Trophoblast cell (in vitro differentiated cells and primary cell): ENCODE measurements at regions not wholly inside any gene's neighbourhood (a gene's known extent, or its start where the extent isn't known, plus 50 kb on each side); places are given as distances from the start of the nearest gene placed in this dataset.

Source experiments
- DNase-seq, 2 donors: peaks; one replicate each; pipeline ENCODE4 v3.0.0-alpha.2; 2016
- H2AFZ ChIP-seq: 2 replicates; pipeline ENCODE4 v1.6.1; 2013; ENCODE audit warnings: low read length, moderate library complexity, mild to moderate bottlenecking; ENCODE audit not compliant: insufficient read depth, poor library complexity
- H2AK5ac ChIP-seq: 2 replicates; pipeline ENCODE4 v1.6.1; 2013; ENCODE audit warnings: mild to moderate bottlenecking, low read length
- H2BK120ac ChIP-seq: 2 replicates; pipeline ENCODE4 v1.6.1; 2013; ENCODE audit warnings: low read length, mild to moderate bottlenecking, moderate library complexity; ENCODE audit not compliant: insufficient read depth, poor library complexity
- H2BK12ac ChIP-seq: 2 replicates; pipeline ENCODE4 v1.6.1; 2013; ENCODE audit warnings: mild to moderate bottlenecking, low read length, moderate library complexity
- H2BK5ac ChIP-seq: 2 replicates; pipeline ENCODE4 v1.6.1; 2013; ENCODE audit warnings: low read length, low read depth, moderate library complexity, mild to moderate bottlenecking; ENCODE audit not compliant: poor library complexity
- H3K14ac ChIP-seq: 2 replicates; pipeline ENCODE4 v1.6.1; 2013; ENCODE audit warnings: mild to moderate bottlenecking, low read length
- H3K18ac ChIP-seq: 2 replicates; pipeline ENCODE4 v1.6.1; 2013; ENCODE audit warnings: mild to moderate bottlenecking, low read length
- H3K23ac ChIP-seq: 2 replicates; pipeline ENCODE4 v1.6.1; 2013; ENCODE audit warnings: low read length
- H3K27ac ChIP-seq: 2 replicates; pipeline ENCODE4 v1.5.1; 2013; ENCODE audit warnings: low read depth, mild to moderate bottlenecking, inconsistent platforms, low read length, moderate library complexity
- H3K27me3 ChIP-seq: 2 replicates; pipeline ENCODE4 v1.6.1; 2013; ENCODE audit warnings: inconsistent platforms, mild to moderate bottlenecking, low read length, moderate library complexity; ENCODE audit not compliant: insufficient read depth
- H3K36me3 ChIP-seq, 2 experiments: 1 replicate in 1 of 2; 2 replicates in 1 of 2; pipeline ENCODE4 v1.6.1; 2013; ENCODE audit warnings: low read length in 2 of 2, mild to moderate bottlenecking in 2 of 2, moderate library complexity in 1 of 2; ENCODE audit not compliant: insufficient read depth in 2 of 2, control insufficient read depth in 1 of 2
- H3K4ac ChIP-seq: 2 replicates; pipeline ENCODE4 v1.6.1; 2013; ENCODE audit warnings: low read depth, mild to moderate bottlenecking, low read length, moderate library complexity
- H3K4me1 ChIP-seq, 2 experiments: 1 replicate in 1 of 2; 2 replicates in 1 of 2; pipeline ENCODE4 v1.6.1; 2013; ENCODE audit warnings: low read length in 2 of 2, mild to moderate bottlenecking in 2 of 2, moderate library complexity in 1 of 2; ENCODE audit not compliant: insufficient read depth in 2 of 2, control insufficient read depth in 1 of 2
- H3K4me2 ChIP-seq: 2 replicates; pipeline ENCODE4 v1.6.1; 2013; ENCODE audit warnings: inconsistent platforms, mild to moderate bottlenecking, low read length, moderate library complexity
- H3K4me3 ChIP-seq: 2 replicates; pipeline ENCODE4 v1.5.1; 2013; ENCODE audit warnings: mild to moderate bottlenecking, low read depth, low read length, inconsistent platforms
- H3K79me1 ChIP-seq: one replicate; pipeline ENCODE4 v1.6.1; 2013; ENCODE audit warnings: low read length
- H3K79me2 ChIP-seq: 2 replicates; pipeline ENCODE4 v1.6.1; 2013; ENCODE audit warnings: low read length, mild to moderate bottlenecking; ENCODE audit not compliant: control insufficient read depth, insufficient read depth, poor library complexity
- H3K9ac ChIP-seq: 2 replicates; pipeline ENCODE4 v1.6.1; 2013; ENCODE audit warnings: mild to moderate bottlenecking, low read length
- H3K9me3 ChIP-seq: 2 replicates; pipeline ENCODE4 v1.6.1; 2013; ENCODE audit warnings: low read depth, mild to moderate bottlenecking, control low read depth, inconsistent platforms, low read length; ENCODE audit not compliant: insufficient read depth
- H4K12ac ChIP-seq: 2 replicates; pipeline ENCODE4 v1.6.1; 2013; ENCODE audit warnings: low read depth, mild to moderate bottlenecking, low read length, moderate library complexity
- H4K8ac ChIP-seq: 2 replicates; pipeline ENCODE4 v1.6.1; 2013; ENCODE audit warnings: low read depth, mild to moderate bottlenecking, low read length, moderate library complexity
- H4K91ac ChIP-seq: one replicate; pipeline ENCODE4 v1.6.1; 2013; ENCODE audit warnings: low read depth, mild to moderate bottlenecking, low read length, moderate library complexity
- WGBS: extraction: QIAGEN DNeasy Blood & Tissue Kit; methylation state at CpG from one replicate; pipeline ENCODE4 v1.1.7; 2013; ENCODE audit warnings: missing lambda C conversion rate; ENCODE audit not compliant: insufficient read length, insufficient coverage; ENCODE audit errors: extremely low coverage; 5-methylcytosine and 5-hydroxymethylcytosine counted together

GRCh38 chr3:44100298-44100695 is 141.4 kb upstream of the TOPAZ1 start:
- Histone ChIP-seq H3K9ac (no peak overlapping the region), H3K36me3 (no peaks in the 10 kb centered on the region), H4K8ac (no peak overlapping the region), H3K27ac (no peak overlapping the region), H3K4ac (no peak overlapping the region), H3K18ac (no peak overlapping the region), H3K79me2 (no peaks in the 10 kb centered on the region), H3K23ac (no peak overlapping the region), H2BK5ac (no peak overlapping the region), H2AK5ac (no peak overlapping the region), H3K4me3 (no peak overlapping the region), H2BK120ac (no peak overlapping the region), H4K91ac (no peak overlapping the region), H3K27me3 (no peaks in the 10 kb centered on the region), H4K12ac (no peak overlapping the region), H2AFZ (no peak overlapping the region), H3K9me3 (peaks cover 2% of the 10 kb centered on the region), H3K4me2 (no peak overlapping the region), H3K79me1 (peaks cover 2% of the 10 kb centered on the region), H3K14ac (no peak overlapping the region), H3K4me1 (peaks cover 16% of the 10 kb centered on the region in 2 experiments), H2BK12ac (no peak overlapping the region)
- WGBS: no CpG with 5 or more reads among the region's 2 CpGs
- no peak for DNase-seq

GRCh38 chr3:44104043-44104442 is 137.6 kb upstream of the TOPAZ1 start:
- H3K4me1 ChIP-seq: peaks cover 11 to 12% of the 10 kb centered on the region in 2 experiments
- no peaks in the 10 kb centered on the region for H3K27me3 ChIP-seq
- H3K9me3 ChIP-seq: no peaks in the 10 kb centered on the region
- H3K36me3 ChIP-seq: no peaks in the 10 kb centered on the region
- no peak overlapping the region for H3K18ac ChIP-seq
- H2AK5ac ChIP-seq: no peak overlapping the region
- H2AFZ ChIP-seq: no peak overlapping the region
- no peak overlapping the region for H4K8ac ChIP-seq
- no peak overlapping the region for H2BK12ac ChIP-seq
- no peak overlapping the region for H3K27ac ChIP-seq
- no peak overlapping the region for H3K9ac ChIP-seq
- H3K4me2 ChIP-seq: no peak overlapping the region
- no peak overlapping the region for H2BK120ac ChIP-seq
- H3K23ac ChIP-seq: no peak overlapping the region
- no peak overlapping the region for H2BK5ac ChIP-seq
- H3K4me3 ChIP-seq: no peak overlapping the region
- DNase-seq: no peak
- WGBS: no CpG with 5 or more reads among the region's 2 CpGs
- H3K79me2 ChIP-seq: no peaks in the 10 kb centered on the region
- no peak overlapping the region for H3K14ac ChIP-seq
- H4K91ac ChIP-seq: no peak overlapping the region
- H4K12ac ChIP-seq: no peak overlapping the region
- no peak overlapping the region for H3K4ac ChIP-seq
- H3K79me1 ChIP-seq: peaks cover 2% of the 10 kb centered on the region

GRCh38 chr3:44104668-44105321 is 136.9 kb upstream of the TOPAZ1 start:
- H3K36me3 ChIP-seq: no peaks in the 10 kb centered on the region
- no CpG with 5 or more reads among the region's 4 CpGs for WGBS
- H4K91ac ChIP-seq: peak overlapping the region; percentile 64

GRCh38 chr3:44105571-44105970 is 136.1 kb upstream of the TOPAZ1 start:
- H3K36me3 ChIP-seq: no peaks in the 10 kb centered on the region
- H3K79me1 ChIP-seq: peaks cover 2% of the 10 kb centered on the region
- no peak overlapping the region for H3K4me2 ChIP-seq
- no peak overlapping the region for H3K4me3 ChIP-seq
- no peak overlapping the region for H3K14ac ChIP-seq
- no peaks in the 10 kb centered on the region for H3K27me3 ChIP-seq
- H3K18ac ChIP-seq: no peak overlapping the region
- no peak overlapping the region for H2BK5ac ChIP-seq
- no peak overlapping the region for H3K23ac ChIP-seq
- H2AK5ac ChIP-seq: no peak overlapping the region
- no peak overlapping the region for H2BK120ac ChIP-seq
- H3K4me1 ChIP-seq: peaks cover 11 to 12% of the 10 kb centered on the region in 2 experiments
- H3K4ac ChIP-seq: no peak overlapping the region
- no peaks in the 10 kb centered on the region for H3K79me2 ChIP-seq
- no peak overlapping the region for H4K12ac ChIP-seq
- H2AFZ ChIP-seq: no peak overlapping the region
- no peak overlapping the region for H4K91ac ChIP-seq
- no peak overlapping the region for H3K27ac ChIP-seq
- DNase-seq: no peak
- no peak overlapping the region for H4K8ac ChIP-seq
- no peak overlapping the region for H2BK12ac ChIP-seq
- no peak overlapping the region for H3K9ac ChIP-seq
- H3K9me3 ChIP-seq: no peaks in the 10 kb centered on the region
- no CpG with 5 or more reads among the region's 5 CpGs for WGBS

More at GRCh38 chr3:44104668-44105321, 136.9 kb upstream of the TOPAZ1 start:
- Histone ChIP-seq H2BK12ac (peak overlapping the region; percentile 27), H2BK5ac (no peak overlapping the region), H3K4me3 (no peak overlapping the region), H2AFZ (no peak overlapping the region), H3K4ac (no peak overlapping the region), H3K14ac (no peak overlapping the region), H3K18ac (no peak overlapping the region), H4K8ac (peak overlapping the region; percentile 19), H3K79me1 (peaks cover 2% of the 10 kb centered on the region), H3K79me2 (no peaks in the 10 kb centered on the region), H3K23ac (no peak overlapping the region), H3K4me2 (peak overlapping the region; percentile 35), H3K9ac (no peak overlapping the region), H2BK120ac (no peak overlapping the region), H4K12ac (no peak overlapping the region), H3K9me3 (no peaks in the 10 kb centered on the region), H2AK5ac (no peak overlapping the region), H3K4me1 (peaks cover 11 to 12% of the 10 kb centered on the region in 2 experiments), H3K27me3 (no peaks in the 10 kb centered on the region), H3K27ac (peak overlapping the region; percentile 56)
- DNase-seq: peak; percentile 11 to 60
